Left kidney (tissue), 1 donor: ENCODE measurements at regions not wholly inside any gene's neighbourhood (a gene's known extent, or its start where the extent isn't known, plus 50 kb on each side); places are given as distances from the start of the nearest gene placed in this dataset.

ENCODE experiments used
- DNase-seq: peaks from one replicate; pipeline ENCODE4 v3.0.0-alpha.2; 2013

GRCh38 chr6:119636060-119636459 lies 286.5 kb upstream of the MAN1A1 start:
- no peak for DNase-seq

GRCh38 chr6:119633461-119633860 lies 283.9 kb upstream of the MAN1A1 start:
- DNase-seq = no peak

- no peak for DNase-seq
These were observed 281.1 kb upstream of the MAN1A1 start for GRCh38 chr6:119630561-119631192.

- no peak for DNase-seq
These were observed 279.4 kb upstream of the MAN1A1 start for GRCh38 chr6:119628691-119629594.

GRCh38 chr6:119627908-119628669 lies 278.5 kb upstream of the MAN1A1 start:
- DNase-seq = no peak

- no peak for DNase-seq
These were observed 277.5 kb upstream of the MAN1A1 start for GRCh38 chr6:119626884-119627619.

GRCh38 chr6:119620846-119621555 lies 271.4 kb upstream of the MAN1A1 start:
- DNase-seq = no peak

- DNase-seq = no peak
These were observed 264.6 kb upstream of the MAN1A1 start for GRCh38 chr6:119614138-119614537.

- no peak for DNase-seq
These were observed 263.4 kb upstream of the MAN1A1 start for GRCh38 chr6:119612911-119613381.

- no peak for DNase-seq
These were observed 262.8 kb upstream of the MAN1A1 start for GRCh38 chr6:119612176-119612891.

- DNase-seq = no peak
These were observed 261.2 kb upstream of the MAN1A1 start for GRCh38 chr6:119610754-119611153.

GRCh38 chr6:119610265-119610664 lies 260.7 kb upstream of the MAN1A1 start:
- DNase-seq = no peak

- no peak for DNase-seq
These were observed 260.3 kb upstream of the MAN1A1 start for GRCh38 chr6:119609865-119610264.

GRCh38 chr6:119608994-119609393 lies 259.4 kb upstream of the MAN1A1 start:
- DNase-seq = no peak

- no peak for DNase-seq
These were observed 254.6 kb upstream of the MAN1A1 start for GRCh38 chr6:119604124-119604523.

GRCh38 chr6:119603501-119603900 lies 253.9 kb upstream of the MAN1A1 start:
- DNase-seq = no peak

- DNase-seq = no peak
These were observed 252.9 kb upstream of the MAN1A1 start for GRCh38 chr6:119602215-119603178.

- no peak for DNase-seq
These were observed 249.3 kb upstream of the MAN1A1 start for GRCh38 chr6:119598883-119599282.

- DNase-seq = no peak
These were observed 245.3 kb upstream of the MAN1A1 start for GRCh38 chr6:119594907-119595306.
